ENCODE measurements at regions not wholly inside any gene's neighbourhood (a gene's known extent, or its start where the extent isn't known, plus 50 kb on each side); places are given as distances from the start of the nearest gene placed in this dataset.

- no peak for TF ChIP-seq CTCF (IDR thresholded peaks at IDR 0.05)
- Histone ChIP-seq H3K27ac (no peak overlapping the region), H3K9me3 (peaks cover 0 to 13% (median 0%) of the 10 kb centered on the region in 11 donors), H3K4me3 (no peak overlapping the region), H3K36me3 (no peaks in the 10 kb centered on the region), H3K27me3 (no peaks in the 10 kb centered on the region), H3K4me1 (peaks cover 0 to 11% (median 0%) of the 10 kb centered on the region in 9 donors)
- intact Hi-C loops (cut with DNase I) = no loop called here
- ATAC-seq = no peak
- WGBS, 2 donors = 48 to 53% methylated on average over 3 of the region's 3 CpGs
- DNase-seq = no peak
These were observed 177.9 kb downstream of the VEGFC start for GRCh38 chr4:176614793-176615192.

- no peaks in the 10 kb centered on the region for H3K36me3 ChIP-seq
- no peak for TF ChIP-seq CTCF (IDR thresholded peaks at IDR 0.05)
- ATAC-seq (no peak), DNase-seq (no peak)
- H3K27me3 ChIP-seq = no peaks in the 10 kb centered on the region
- WGBS, 2 donors = 80 to 89% methylated on average over 2 of the region's 2 CpGs
- no peak overlapping the region for H3K4me3 ChIP-seq
- intact Hi-C loops (cut with DNase I) = no loop called here
- peaks cover 0 to 4% (median 0%) of the 10 kb centered on the region in 9 donors for H3K4me1 ChIP-seq
- peaks cover 0 to 13% (median 0%) of the 10 kb centered on the region in 11 donors for H3K9me3 ChIP-seq
- H3K27ac ChIP-seq = no peak overlapping the region
These were observed 176.6 kb downstream of the VEGFC start for GRCh38 chr4:176616151-176616550.

GRCh38 chr4:176618138-176618537 lies 174.6 kb downstream of the VEGFC start:
- H3K27me3 ChIP-seq = no peaks in the 10 kb centered on the region
- TF ChIP-seq CTCF (IDR thresholded peaks at IDR 0.05) = no peak
- no peak overlapping the region for H3K27ac ChIP-seq
- intact Hi-C loops (cut with DNase I) = no loop called here
- no peaks in the 10 kb centered on the region for H3K36me3 ChIP-seq
- no peak overlapping the region for H3K4me3 ChIP-seq
- H3K9me3 ChIP-seq = peaks cover 0 to 13% (median 0%) of the 10 kb centered on the region in 11 donors
- ATAC-seq (no peak), DNase-seq (no peak)
- WGBS, 2 donors = 79 to 96% methylated on average over 1 of the region's 1 CpG
- H3K4me1 ChIP-seq = no peaks in the 10 kb centered on the region

GRCh38 chr4:176619430-176619829 lies 173.3 kb downstream of the VEGFC start:
- Histone ChIP-seq H3K36me3 (no peaks in the 10 kb centered on the region), H3K4me1 (no peaks in the 10 kb centered on the region), H3K27ac (no peak overlapping the region), H3K4me3 (no peak overlapping the region), H3K9me3 (peaks cover 0 to 13% (median 0%) of the 10 kb centered on the region in 11 donors), H3K27me3 (no peaks in the 10 kb centered on the region)
- intact Hi-C loops (cut with DNase I) = no loop called here
- DNase-seq = no peak
- no peak for TF ChIP-seq CTCF (IDR thresholded peaks at IDR 0.05)
- no peak for ATAC-seq
- WGBS, 2 donors = 90 to 96% methylated on average over 2 of the region's 2 CpGs
